Activated CD4-positive, alpha-beta T cell treated with anti-CD3 and anti-CD28 coated beads for 48 hours (primary cell): ENCODE measurements at regions not wholly inside any gene's neighbourhood (a gene's known extent, or its start where the extent isn't known, plus 50 kb on each side); places are given as distances from the start of the nearest gene placed in this dataset.

Experiments used
- DNase-seq: peaks from one replicate; pipeline ENCODE4 v3.0.0-alpha.2; 2020

- DNase-seq = no peak
These were observed 277.8 kb downstream of the POU4F1 start for GRCh38 chr13:78325585-78325984.

- DNase-seq = no peak
These were observed 279.5 kb downstream of the POU4F1 start for GRCh38 chr13:78323848-78324247.

- DNase-seq = no peak
These were observed 280.3 kb downstream of the POU4F1 start for GRCh38 chr13:78323040-78323439.

- no peak for DNase-seq
These were observed 284.2 kb downstream of the POU4F1 start for GRCh38 chr13:78319101-78319627.

- no peak for DNase-seq
These were observed 286.3 kb downstream of the POU4F1 start for GRCh38 chr13:78317030-78317429.

GRCh38 chr13:78309497-78310180, 293.7 kb downstream of the POU4F1 start:
- no peak for DNase-seq

GRCh38 chr13:78306519-78307206, 296.7 kb downstream of the POU4F1 start:
- DNase-seq = no peak

- DNase-seq = no peak
These were observed 298.2 kb downstream of the POU4F1 start for GRCh38 chr13:78305171-78305570.

- no peak for DNase-seq
These were observed 303.3 kb downstream of the POU4F1 start for GRCh38 chr13:78299832-78300623.

- DNase-seq = no peak
These were observed 304.7 kb downstream of the POU4F1 start for GRCh38 chr13:78298657-78299056.

- no peak for DNase-seq
These were observed 316.6 kb downstream of the POU4F1 start for GRCh38 chr13:78286748-78287147.

GRCh38 chr13:78265098-78265497, 338.3 kb downstream of the POU4F1 start:
- no peak for DNase-seq

- no peak for DNase-seq
These were observed 339.7 kb upstream of the EDNRB start for GRCh38 chr13:78258304-78258703.

GRCh38 chr13:78256484-78256883, 337.9 kb upstream of the EDNRB start:
- no peak for DNase-seq

- no peak for DNase-seq
These were observed 335.5 kb upstream of the EDNRB start for GRCh38 chr13:78254113-78254512.

GRCh38 chr13:78247362-78247761, 328.7 kb upstream of the EDNRB start:
- DNase-seq = no peak

GRCh38 chr13:78241278-78241919, 322.8 kb upstream of the EDNRB start:
- DNase-seq = peak; percentile 44

- no peak for DNase-seq
These were observed 321.1 kb upstream of the EDNRB start for GRCh38 chr13:78239714-78240113.

- no peak for DNase-seq
These were observed 320.3 kb upstream of the EDNRB start for GRCh38 chr13:78238911-78239310.

- DNase-seq = no peak
These were observed 310.3 kb upstream of the EDNRB start for GRCh38 chr13:78228940-78229339.

GRCh38 chr13:78228211-78228610, 309.6 kb upstream of the EDNRB start:
- no peak for DNase-seq

- DNase-seq = no peak
These were observed 309.1 kb upstream of the EDNRB start for GRCh38 chr13:78227709-78228108.

GRCh38 chr13:78215458-78216108, 297.0 kb upstream of the EDNRB start:
- no peak for DNase-seq
